Kidney (tissue), 13 donors: ENCODE measurements at regions not wholly inside any gene's neighbourhood (a gene's known extent, or its start where the extent isn't known, plus 50 kb on each side); places are given as distances from the start of the nearest gene placed in this dataset.

Experiments
- DNase-seq, 5 donors: peaks; one replicate each; pipeline ENCODE4 v3.0.0-alpha.2; 2013 to 2020
- FAIRE-seq: peaks from 2 replicates; lab custom pipeline; 2012; peaks lifted over from hg19 to GRCh38; lab: Jason Lieb, UNC
- H3K27ac ChIP-seq, 2 donors: one replicate each; pipeline ENCODE4 v1.7.0; 2013; ENCODE audit warnings: low read depth in 2 of 2, low read length in 2 of 2, inconsistent platforms in 1 of 2
- H3K27me3 ChIP-seq: one replicate; pipeline ENCODE4 v1.7.1; 2013; ENCODE audit warnings: low read length, inconsistent platforms; ENCODE audit not compliant: control insufficient read depth, insufficient read depth
- H3K36me3 ChIP-seq, 3 donors: one replicate each; pipeline versions ENCODE4 v1.7.0 to v1.7.1; 2013; ENCODE audit warnings: low read length in 3 of 3, control low read depth in 1 of 3, inconsistent platforms in 1 of 3; ENCODE audit not compliant: insufficient read depth in 3 of 3, control insufficient read depth in 2 of 3
- H3K4me1 ChIP-seq, 3 donors: one replicate each; pipeline versions ENCODE4 v1.7.0 to v1.7.1; 2013; ENCODE audit warnings: low read length in 3 of 3, inconsistent platforms in 1 of 3, low read depth in 1 of 3; ENCODE audit not compliant: control insufficient read depth in 2 of 3, insufficient read depth in 2 of 3
- H3K4me3 ChIP-seq, 3 donors: one replicate each; pipeline versions ENCODE4 v1.7.0 to v1.8.1; 2013; ENCODE audit warnings: low read length in 3 of 3, control low read depth in 1 of 3, inconsistent platforms in 1 of 3
- H3K9ac ChIP-seq, 3 donors: one replicate each; pipeline versions ENCODE4 v1.7.0 to v1.7.1; 2013; ENCODE audit warnings: low read length in 3 of 3, control low read depth in 1 of 3, inconsistent platforms in 1 of 3
- H3K9me3 ChIP-seq, 3 donors: one replicate each; pipeline versions ENCODE4 v1.7.0 to v1.7.1; 2013; ENCODE audit warnings: low read length in 3 of 3, control low read depth in 1 of 3, inconsistent platforms in 1 of 3; ENCODE audit not compliant: control insufficient read depth in 2 of 3, insufficient read depth in 1 of 3
- intact Hi-C: fragments of 100-400 bp; cut with DNase I; formaldehyde crosslinking; loops from one replicate; pipeline ENCODE4 v1.11.1; 2022
- TF ChIP-seq, protein P1 (sequence below): IDR thresholded peaks from 3 replicates; pipeline ENCODE4 v1.5.1; 2012; ENCODE audit warnings: mild to moderate bottlenecking, moderate library complexity, borderline replicate concordance; ENCODE audit not compliant: insufficient read depth; ENCODE audit errors: extremely low read depth
- donor health status: control.
- donor health status: control.
- donor health status: control.
- donor health status: control.
- donor health status: control.
- donor health status: DM: yes; HTN: yes; CAD: no.
- donor health status: Normal renal cell carcinoma (clear cell type).

DNA sequence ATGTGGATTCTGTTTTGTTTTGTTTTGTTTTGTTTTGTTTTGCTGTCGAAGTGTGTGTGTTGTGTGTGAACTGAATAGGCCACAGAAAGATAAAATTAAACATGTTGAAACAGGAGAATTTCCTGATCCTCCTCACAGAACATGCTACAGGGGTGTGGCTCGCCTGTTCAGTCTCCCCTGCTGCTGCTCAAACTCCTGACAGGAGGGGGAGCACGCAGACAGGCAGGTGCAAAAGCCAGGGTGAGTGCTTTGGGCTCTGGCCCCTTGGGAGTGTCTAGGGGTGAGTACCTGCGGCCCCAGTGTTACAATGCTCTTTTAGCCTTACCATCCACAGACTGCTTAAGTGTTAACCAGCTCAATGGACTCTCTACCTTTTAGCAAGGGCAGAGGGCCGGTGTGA, 473.5 kb downstream of the MAT2B start:
- H3K4me3 ChIP-seq, result no peak overlapping the region
- DNase-seq (no peak), FAIRE-seq (no peak)
- intact Hi-C loops, result no loop called here
- TF ChIP-seq, protein P1, sequence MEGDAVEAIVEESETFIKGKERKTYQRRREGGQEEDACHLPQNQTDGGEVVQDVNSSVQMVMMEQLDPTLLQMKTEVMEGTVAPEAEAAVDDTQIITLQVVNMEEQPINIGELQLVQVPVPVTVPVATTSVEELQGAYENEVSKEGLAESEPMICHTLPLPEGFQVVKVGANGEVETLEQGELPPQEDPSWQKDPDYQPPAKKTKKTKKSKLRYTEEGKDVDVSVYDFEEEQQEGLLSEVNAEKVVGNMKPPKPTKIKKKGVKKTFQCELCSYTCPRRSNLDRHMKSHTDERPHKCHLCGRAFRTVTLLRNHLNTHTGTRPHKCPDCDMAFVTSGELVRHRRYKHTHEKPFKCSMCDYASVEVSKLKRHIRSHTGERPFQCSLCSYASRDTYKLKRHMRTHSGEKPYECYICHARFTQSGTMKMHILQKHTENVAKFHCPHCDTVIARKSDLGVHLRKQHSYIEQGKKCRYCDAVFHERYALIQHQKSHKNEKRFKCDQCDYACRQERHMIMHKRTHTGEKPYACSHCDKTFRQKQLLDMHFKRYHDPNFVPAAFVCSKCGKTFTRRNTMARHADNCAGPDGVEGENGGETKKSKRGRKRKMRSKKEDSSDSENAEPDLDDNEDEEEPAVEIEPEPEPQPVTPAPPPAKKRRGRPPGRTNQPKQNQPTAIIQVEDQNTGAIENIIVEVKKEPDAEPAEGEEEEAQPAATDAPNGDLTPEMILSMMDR, result no peak
- no peak overlapping the region for H3K27ac ChIP-seq
- H3K4me1 ChIP-seq, result no peaks in the 10 kb centered on the region
- no peak overlapping the region for H3K9ac ChIP-seq
- H3K27me3 ChIP-seq, result no peaks in the 10 kb centered on the region
- no peaks in the 10 kb centered on the region for H3K9me3 ChIP-seq
- H3K36me3 ChIP-seq, result no peaks in the 10 kb centered on the region

DNA sequence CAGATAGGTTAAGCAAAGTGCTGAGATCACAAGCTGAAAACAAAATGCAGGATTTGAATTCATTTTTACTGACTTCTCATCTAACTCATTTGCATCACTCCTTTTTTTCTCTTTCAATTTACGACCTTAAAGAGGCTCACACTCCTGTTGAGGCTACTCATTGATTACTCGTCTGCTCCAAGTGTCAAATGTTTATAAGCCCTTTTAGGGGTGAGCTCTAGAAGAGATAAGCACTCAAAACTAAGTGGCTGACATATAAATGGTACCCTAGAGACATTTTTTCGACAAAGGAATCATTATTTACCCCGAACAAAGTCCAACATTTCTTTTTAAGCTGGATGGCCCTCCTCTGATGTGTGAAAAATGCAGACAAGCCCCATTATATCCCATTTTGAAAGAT, 483.1 kb downstream of the MAT2B start:
- no peak overlapping the region for H3K27ac ChIP-seq
- no peaks in the 10 kb centered on the region for H3K36me3 ChIP-seq
- TF ChIP-seq, protein P1, result no peak
- no peaks in the 10 kb centered on the region for H3K9me3 ChIP-seq
- intact Hi-C loops, result no loop called here
- DNase-seq, result no peak
- H3K9ac ChIP-seq, result no peak overlapping the region
- FAIRE-seq, result no peak
- H3K4me3 ChIP-seq, result no peak overlapping the region
- no peaks in the 10 kb centered on the region for H3K4me1 ChIP-seq
- H3K27me3 ChIP-seq, result no peaks in the 10 kb centered on the region

DNA sequence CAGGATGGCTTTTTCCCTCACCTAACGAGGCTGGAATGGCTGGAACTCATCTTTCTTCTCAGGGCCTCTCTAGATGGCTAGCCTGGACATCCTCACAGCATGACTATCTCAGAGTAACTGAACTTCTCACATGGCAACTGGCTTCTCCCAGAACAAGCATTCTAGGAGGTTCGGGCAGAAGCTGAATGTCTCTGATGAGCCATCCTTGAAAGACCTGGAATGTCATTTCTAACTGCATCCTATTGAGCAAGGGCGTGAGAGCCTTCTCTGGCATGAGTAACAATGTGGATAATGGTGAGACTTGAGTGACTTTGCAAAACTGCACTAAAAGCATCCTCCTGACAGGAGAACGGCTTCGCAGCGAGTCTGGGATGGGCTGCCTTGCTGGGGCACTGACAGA, 487.7 kb downstream of the MAT2B start:
- Histone ChIP-seq H3K9ac (no peak overlapping the region), H3K9me3 (no peaks in the 10 kb centered on the region), H3K36me3 (no peaks in the 10 kb centered on the region), H3K4me3 (no peak overlapping the region), H3K27me3 (no peaks in the 10 kb centered on the region), H3K27ac (no peak overlapping the region), H3K4me1 (no peaks in the 10 kb centered on the region)
- DNase-seq (no peak), FAIRE-seq (no peak)
- TF ChIP-seq, protein P1, result no peak
- intact Hi-C loops, result no loop called here

DNA sequence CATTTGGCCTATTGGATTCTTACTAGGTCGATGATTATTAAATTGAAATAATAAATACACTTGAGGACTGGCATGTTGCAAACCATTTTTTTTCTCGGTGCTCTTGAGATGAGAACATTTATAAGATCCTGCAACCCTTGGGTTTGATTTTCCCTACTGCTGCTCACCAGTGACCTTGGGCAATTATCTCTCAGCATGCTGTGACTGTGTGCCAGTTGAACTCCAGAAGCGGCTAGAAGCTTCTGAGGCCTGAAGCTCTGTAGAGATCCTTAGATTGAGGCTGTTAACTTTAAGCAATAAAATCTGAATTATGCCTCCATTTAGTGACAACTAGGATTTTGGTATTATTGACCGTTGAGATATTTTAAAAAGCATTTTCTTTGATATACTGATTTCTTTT, 489.8 kb downstream of the MAT2B start:
- Histone ChIP-seq H3K4me1 (no peaks in the 10 kb centered on the region), H3K9me3 (no peaks in the 10 kb centered on the region), H3K27ac (no peak overlapping the region), H3K9ac (no peak overlapping the region), H3K27me3 (no peaks in the 10 kb centered on the region), H3K36me3 (no peaks in the 10 kb centered on the region), H3K4me3 (no peak overlapping the region)
- TF ChIP-seq, protein P1, result no peak
- no peak for DNase-seq
- intact Hi-C loops, result no loop called here
- FAIRE-seq, result no peak
